ENCODE measurements at regions not wholly inside any gene's neighbourhood (a gene's known extent, or its start where the extent isn't known, plus 50 kb on each side); places are given as distances from the start of the nearest gene placed in this dataset.

- Histone ChIP-seq H3K4me1 (ENCODE audit: control insufficient read depth in 1 of 2, low read depth in 2 of 2) (no peaks in the 10 kb centered on the region), H3K27me3 (replicated peaks; ENCODE audit: insufficient read depth) (no peaks in the 10 kb centered on the region), H3K27ac (no peak overlapping the region), H3K36me3 (no peaks in the 10 kb centered on the region), H3K4me3 (no peak overlapping the region), H3K9me3 (no peaks in the 10 kb centered on the region)
- TF ChIP-seq CTCF (IDR thresholded peaks at IDR 0.05): no peak
- no peak for ATAC-seq (ENCODE audit: insufficient number of reproducible peaks, low FRiP score, low read depth)
- DNase-seq (ENCODE audit: low spot score): no peak
Measured at GRCh38 chr5:12652201-12652600, 748.0 kb upstream of the CTNND2 start.

- Histone ChIP-seq H3K27ac (no peak overlapping the region), H3K4me3 (no peak overlapping the region), H3K4me1 (ENCODE audit: control insufficient read depth in 1 of 2, low read depth in 2 of 2) (no peaks in the 10 kb centered on the region), H3K36me3 (no peaks in the 10 kb centered on the region), H3K27me3 (replicated peaks; ENCODE audit: insufficient read depth) (no peaks in the 10 kb centered on the region), H3K9me3 (no peaks in the 10 kb centered on the region)
- DNase-seq (ENCODE audit: low spot score) (no peak), ATAC-seq (ENCODE audit: insufficient number of reproducible peaks, low FRiP score, low read depth) (no peak)
- no peak for TF ChIP-seq CTCF (IDR thresholded peaks at IDR 0.05)
Measured at GRCh38 chr5:12648558-12648957, 744.3 kb upstream of the CTNND2 start.

GRCh38 chr5:12647613-12648012 is 743.4 kb upstream of the CTNND2 start:
- Histone ChIP-seq H3K36me3 (no peaks in the 10 kb centered on the region), H3K27me3 (replicated peaks; ENCODE audit: insufficient read depth) (no peaks in the 10 kb centered on the region), H3K4me1 (ENCODE audit: control insufficient read depth in 1 of 2, low read depth in 2 of 2) (no peaks in the 10 kb centered on the region), H3K27ac (no peak overlapping the region), H3K4me3 (no peak overlapping the region), H3K9me3 (no peaks in the 10 kb centered on the region)
- no peak for TF ChIP-seq CTCF (IDR thresholded peaks at IDR 0.05)
- DNase-seq (ENCODE audit: low spot score) (no peak), ATAC-seq (ENCODE audit: insufficient number of reproducible peaks, low FRiP score, low read depth) (no peak)

- no peaks in the 10 kb centered on the region for H3K27me3 ChIP-seq (replicated peaks; ENCODE audit: insufficient read depth)
- no peaks in the 10 kb centered on the region for H3K9me3 ChIP-seq
- no peak overlapping the region for H3K27ac ChIP-seq
- no peaks in the 10 kb centered on the region for H3K36me3 ChIP-seq
- no peak for ATAC-seq (ENCODE audit: insufficient number of reproducible peaks, low FRiP score, low read depth)
- no peaks in the 10 kb centered on the region for H3K4me1 ChIP-seq (ENCODE audit: control insufficient read depth in 1 of 2, low read depth in 2 of 2)
- no peak for DNase-seq (ENCODE audit: low spot score)
- no peak overlapping the region for H3K4me3 ChIP-seq
- TF ChIP-seq CTCF (IDR thresholded peaks at IDR 0.05): no peak
Measured at GRCh38 chr5:12645582-12645981, 741.3 kb upstream of the CTNND2 start.

GRCh38 chr5:12636209-12636608 is 732.0 kb upstream of the CTNND2 start:
- no peak overlapping the region for H3K27ac ChIP-seq
- H3K4me1 ChIP-seq (ENCODE audit: control insufficient read depth in 1 of 2, low read depth in 2 of 2): no peaks in the 10 kb centered on the region
- H3K9me3 ChIP-seq: no peaks in the 10 kb centered on the region
- TF ChIP-seq CTCF (IDR thresholded peaks at IDR 0.05): no peak
- no peaks in the 10 kb centered on the region for H3K36me3 ChIP-seq
- DNase-seq (ENCODE audit: low spot score) (no peak), ATAC-seq (ENCODE audit: insufficient number of reproducible peaks, low FRiP score, low read depth) (no peak)
- no peaks in the 10 kb centered on the region for H3K27me3 ChIP-seq (replicated peaks; ENCODE audit: insufficient read depth)
- no peak overlapping the region for H3K4me3 ChIP-seq

All from thoracic aorta (tissue), 2 donors.